Activated T-helper 17 cell treated with anti-CD3 and anti-CD28 coated beads, Interleukin-2, amount 50 U/mL, for 72 hours (primary cell): ENCODE measurements at regions not wholly inside any gene's neighbourhood (a gene's known extent, or its start where the extent isn't known, plus 50 kb on each side); places are given as distances from the start of the nearest gene placed in this dataset.

ENCODE experiments used
- ATAC-seq: fragments of 150-1000 bp; cut with Tn5 transposase; replicated peaks from 2 replicates; pipeline ENCODE4 v1.10.0; 2021; ENCODE audit warnings: mild to moderate bottlenecking, moderate library complexity
- H3K27ac Mint-ChIP-seq: one replicate; pipeline ENCODE4 v1.8.0; 2022; ENCODE audit warnings: mixed read lengths
- H3K27me3 Mint-ChIP-seq: one replicate; pipeline ENCODE4 v1.8.0; 2022; ENCODE audit warnings: mixed read lengths
- H3K36me3 Mint-ChIP-seq: one replicate; pipeline ENCODE4 v1.8.0; 2022; ENCODE audit warnings: low read depth, mild to moderate bottlenecking, mixed read lengths
- H3K4me1 Mint-ChIP-seq: one replicate; pipeline ENCODE4 v1.8.0; 2022; ENCODE audit warnings: mixed read lengths
- H3K4me3 Mint-ChIP-seq: one replicate; pipeline ENCODE4 v1.8.0; 2022; ENCODE audit warnings: mild to moderate bottlenecking, mixed read lengths
- H3K9me3 Mint-ChIP-seq: one replicate; pipeline ENCODE4 v1.8.0; 2022; ENCODE audit warnings: mixed read lengths

GRCh38 chr16:54586474-54587175, 300.0 kb upstream of the IRX3 start:
- H3K4me1 Mint-ChIP-seq, result no peaks in the 10 kb centered on the region
- peaks cover 15% of the 10 kb centered on the region for H3K27me3 Mint-ChIP-seq
- H3K9me3 Mint-ChIP-seq, result no peaks in the 10 kb centered on the region
- no peaks in the 10 kb centered on the region for H3K36me3 Mint-ChIP-seq
- no peak overlapping the region for H3K4me3 Mint-ChIP-seq
- no peak for ATAC-seq
- no peak overlapping the region for H3K27ac Mint-ChIP-seq

GRCh38 chr16:54585998-54586340, 299.4 kb upstream of the IRX3 start:
- H3K4me1 Mint-ChIP-seq, result no peaks in the 10 kb centered on the region
- no peak overlapping the region for H3K27ac Mint-ChIP-seq
- no peaks in the 10 kb centered on the region for H3K36me3 Mint-ChIP-seq
- ATAC-seq, result no peak
- no peak overlapping the region for H3K4me3 Mint-ChIP-seq
- H3K27me3 Mint-ChIP-seq, result peaks cover 15% of the 10 kb centered on the region
- no peaks in the 10 kb centered on the region for H3K9me3 Mint-ChIP-seq

- H3K9me3 Mint-ChIP-seq, result no peaks in the 10 kb centered on the region
- H3K27me3 Mint-ChIP-seq, result peaks cover 15% of the 10 kb centered on the region
- no peak overlapping the region for H3K4me3 Mint-ChIP-seq
- no peak for ATAC-seq
- H3K36me3 Mint-ChIP-seq, result no peaks in the 10 kb centered on the region
- H3K27ac Mint-ChIP-seq, result no peak overlapping the region
- no peaks in the 10 kb centered on the region for H3K4me1 Mint-ChIP-seq
Observed at GRCh38 chr16:54585094-54585997, 298.8 kb upstream of the IRX3 start.

- Mint-ChIP-seq H3K9me3 (no peaks in the 10 kb centered on the region), H3K4me1 (no peaks in the 10 kb centered on the region), H3K36me3 (no peaks in the 10 kb centered on the region), H3K4me3 (no peak overlapping the region), H3K27me3 (peaks cover 7% of the 10 kb centered on the region), H3K27ac (no peak overlapping the region)
- ATAC-seq, result no peak
Observed at GRCh38 chr16:54584121-54584520, 297.5 kb upstream of the IRX3 start.

- no peaks in the 10 kb centered on the region for H3K36me3 Mint-ChIP-seq
- H3K27me3 Mint-ChIP-seq, result peaks cover 10% of the 10 kb centered on the region
- ATAC-seq, result no peak
- no peaks in the 10 kb centered on the region for H3K9me3 Mint-ChIP-seq
- no peak overlapping the region for H3K27ac Mint-ChIP-seq
- no peaks in the 10 kb centered on the region for H3K4me1 Mint-ChIP-seq
- H3K4me3 Mint-ChIP-seq, result no peak overlapping the region
Observed at GRCh38 chr16:54582631-54583250, 296.2 kb upstream of the IRX3 start.

GRCh38 chr16:54579106-54579728, 292.6 kb upstream of the IRX3 start:
- no peaks in the 10 kb centered on the region for H3K36me3 Mint-ChIP-seq
- ATAC-seq, result no peak
- no peak overlapping the region for H3K4me3 Mint-ChIP-seq
- no peak overlapping the region for H3K27ac Mint-ChIP-seq
- peaks cover 3% of the 10 kb centered on the region for H3K9me3 Mint-ChIP-seq
- H3K4me1 Mint-ChIP-seq, result no peaks in the 10 kb centered on the region
- H3K27me3 Mint-ChIP-seq, result peaks cover 19% of the 10 kb centered on the region

- peaks cover 19% of the 10 kb centered on the region for H3K27me3 Mint-ChIP-seq
- no peaks in the 10 kb centered on the region for H3K4me1 Mint-ChIP-seq
- no peaks in the 10 kb centered on the region for H3K36me3 Mint-ChIP-seq
- no peak overlapping the region for H3K4me3 Mint-ChIP-seq
- no peak for ATAC-seq
- no peak overlapping the region for H3K27ac Mint-ChIP-seq
- peaks cover 3% of the 10 kb centered on the region for H3K9me3 Mint-ChIP-seq
Observed at GRCh38 chr16:54577651-54578128, 291.1 kb upstream of the IRX3 start.

- Mint-ChIP-seq H3K27me3 (peaks cover 19% of the 10 kb centered on the region), H3K36me3 (no peaks in the 10 kb centered on the region), H3K9me3 (peaks cover 3% of the 10 kb centered on the region), H3K4me3 (no peak overlapping the region), H3K27ac (no peak overlapping the region), H3K4me1 (no peaks in the 10 kb centered on the region)
- ATAC-seq, result no peak
Observed at GRCh38 chr16:54576785-54577184, 290.2 kb upstream of the IRX3 start.

- Mint-ChIP-seq H3K4me1 (no peaks in the 10 kb centered on the region), H3K4me3 (no peak overlapping the region), H3K36me3 (no peaks in the 10 kb centered on the region), H3K9me3 (no peaks in the 10 kb centered on the region), H3K27me3 (no peaks in the 10 kb centered on the region), H3K27ac (no peak overlapping the region)
- ATAC-seq, result no peak
Observed at GRCh38 chr16:54568906-54569807, 282.6 kb upstream of the IRX3 start.

- Mint-ChIP-seq H3K9me3 (peaks cover 3% of the 10 kb centered on the region), H3K4me3 (no peak overlapping the region), H3K27me3 (no peaks in the 10 kb centered on the region), H3K4me1 (no peaks in the 10 kb centered on the region), H3K36me3 (no peaks in the 10 kb centered on the region), H3K27ac (no peak overlapping the region)
- no peak for ATAC-seq
Observed at GRCh38 chr16:54564841-54565240, 278.3 kb upstream of the IRX3 start.

GRCh38 chr16:54554581-54554980, 268.0 kb upstream of the IRX3 start:
- Mint-ChIP-seq H3K36me3 (no peaks in the 10 kb centered on the region), H3K4me1 (no peaks in the 10 kb centered on the region), H3K4me3 (no peak overlapping the region), H3K27me3 (peaks cover 16% of the 10 kb centered on the region), H3K9me3 (peaks cover 5% of the 10 kb centered on the region), H3K27ac (no peak overlapping the region)
- ATAC-seq, result no peak

GRCh38 chr16:54548281-54548680, 261.7 kb upstream of the IRX3 start:
- Mint-ChIP-seq H3K27me3 (peaks cover 6% of the 10 kb centered on the region), H3K27ac (no peak overlapping the region), H3K4me3 (no peak overlapping the region), H3K9me3 (no peaks in the 10 kb centered on the region), H3K36me3 (no peaks in the 10 kb centered on the region), H3K4me1 (no peaks in the 10 kb centered on the region)
- no peak for ATAC-seq

- Mint-ChIP-seq H3K27me3 (peaks cover 4% of the 10 kb centered on the region), H3K9me3 (no peaks in the 10 kb centered on the region), H3K36me3 (no peaks in the 10 kb centered on the region), H3K4me1 (no peaks in the 10 kb centered on the region), H3K27ac (no peak overlapping the region), H3K4me3 (no peak overlapping the region)
- no peak for ATAC-seq
Observed at GRCh38 chr16:54547052-54547451, 260.5 kb upstream of the IRX3 start.

GRCh38 chr16:54546521-54546920, 259.9 kb upstream of the IRX3 start:
- ATAC-seq, result no peak
- H3K36me3 Mint-ChIP-seq, result no peaks in the 10 kb centered on the region
- H3K27me3 Mint-ChIP-seq, result peaks cover 2% of the 10 kb centered on the region
- no peaks in the 10 kb centered on the region for H3K4me1 Mint-ChIP-seq
- no peaks in the 10 kb centered on the region for H3K9me3 Mint-ChIP-seq
- H3K4me3 Mint-ChIP-seq, result no peak overlapping the region
- H3K27ac Mint-ChIP-seq, result no peak overlapping the region
